Loucy (cell line): ENCODE measurements at regions not wholly inside any gene's neighbourhood (a gene's known extent, or its start where the extent isn't known, plus 50 kb on each side); places are given as distances from the start of the nearest gene placed in this dataset.

Experiments
- CTCF ChIP-seq: fragments of 200-600 bp; sonication (generic); conservative IDR thresholded peaks from 2 replicates; pipeline ENCODE4 v1.5.1; 2014; ENCODE audit warnings: mild to moderate bottlenecking, antibody characterized with exemption, low read length
- EZH2phosphoT487 ChIP-seq: fragments of 200-600 bp; IDR thresholded peaks from 2 replicates; pipeline ENCODE4 v1.6.1; 2018; ENCODE audit warnings: antibody characterized with exemption, mild to moderate bottlenecking, moderate library complexity, borderline replicate concordance

- no peak for TF ChIP-seq CTCF
- no peak for TF ChIP-seq EZH2phosphoT487
These were observed 327.1 kb upstream of the FMN2 start for GRCh38 chr1:239764546-239764945.
